ENCODE measurements at regions not wholly inside any gene's neighbourhood (a gene's known extent, or its start where the extent isn't known, plus 50 kb on each side); places are given as distances from the start of the nearest gene placed in this dataset.

- Histone ChIP-seq H3K27me3 (ENCODE audit: control insufficient read depth, insufficient read depth, low read length) (no peaks in the 10 kb centered on the region), H3K9ac (ENCODE audit: low read length) (no peak overlapping the region), H3K4me1 (ENCODE audit: control insufficient read depth, insufficient read depth, low read length) (no peaks in the 10 kb centered on the region), H3K27ac (ENCODE audit: low read depth, low read length) (no peak overlapping the region), H3K36me3 (ENCODE audit: control insufficient read depth, insufficient read depth, low read length) (no peaks in the 10 kb centered on the region), H3K4me3 (ENCODE audit: low read length) (no peak overlapping the region)
Observed at GRCh38 chr12:118855858-118856257, 125.5 kb upstream of the SRRM4 start.

- H3K4me1 ChIP-seq (ENCODE audit: control insufficient read depth, insufficient read depth, low read length): no peaks in the 10 kb centered on the region
- no peaks in the 10 kb centered on the region for H3K36me3 ChIP-seq (ENCODE audit: control insufficient read depth, insufficient read depth, low read length)
- H3K27ac ChIP-seq (ENCODE audit: low read depth, low read length): no peak overlapping the region
- no peak overlapping the region for H3K4me3 ChIP-seq (ENCODE audit: low read length)
- no peaks in the 10 kb centered on the region for H3K27me3 ChIP-seq (ENCODE audit: control insufficient read depth, insufficient read depth, low read length)
- no peak overlapping the region for H3K9ac ChIP-seq (ENCODE audit: low read length)
Observed at GRCh38 chr12:118866346-118866745, 115.0 kb upstream of the SRRM4 start.

- H3K27ac ChIP-seq (ENCODE audit: low read depth, low read length): no peak overlapping the region
- no peak overlapping the region for H3K4me3 ChIP-seq (ENCODE audit: low read length)
- H3K36me3 ChIP-seq (ENCODE audit: control insufficient read depth, insufficient read depth, low read length): no peaks in the 10 kb centered on the region
- H3K9ac ChIP-seq (ENCODE audit: low read length): no peak overlapping the region
- no peaks in the 10 kb centered on the region for H3K27me3 ChIP-seq (ENCODE audit: control insufficient read depth, insufficient read depth, low read length)
- H3K4me1 ChIP-seq (ENCODE audit: control insufficient read depth, insufficient read depth, low read length): no peaks in the 10 kb centered on the region
Observed at GRCh38 chr12:118870551-118870950, 110.8 kb upstream of the SRRM4 start.

- Histone ChIP-seq H3K4me3 (ENCODE audit: low read length) (no peak overlapping the region), H3K27ac (ENCODE audit: low read depth, low read length) (no peak overlapping the region), H3K36me3 (ENCODE audit: control insufficient read depth, insufficient read depth, low read length) (no peaks in the 10 kb centered on the region), H3K9ac (ENCODE audit: low read length) (no peak overlapping the region), H3K4me1 (ENCODE audit: control insufficient read depth, insufficient read depth, low read length) (no peaks in the 10 kb centered on the region), H3K27me3 (ENCODE audit: control insufficient read depth, insufficient read depth, low read length) (no peaks in the 10 kb centered on the region)
Observed at GRCh38 chr12:118874698-118875548, 106.4 kb upstream of the SRRM4 start.

DNA sequence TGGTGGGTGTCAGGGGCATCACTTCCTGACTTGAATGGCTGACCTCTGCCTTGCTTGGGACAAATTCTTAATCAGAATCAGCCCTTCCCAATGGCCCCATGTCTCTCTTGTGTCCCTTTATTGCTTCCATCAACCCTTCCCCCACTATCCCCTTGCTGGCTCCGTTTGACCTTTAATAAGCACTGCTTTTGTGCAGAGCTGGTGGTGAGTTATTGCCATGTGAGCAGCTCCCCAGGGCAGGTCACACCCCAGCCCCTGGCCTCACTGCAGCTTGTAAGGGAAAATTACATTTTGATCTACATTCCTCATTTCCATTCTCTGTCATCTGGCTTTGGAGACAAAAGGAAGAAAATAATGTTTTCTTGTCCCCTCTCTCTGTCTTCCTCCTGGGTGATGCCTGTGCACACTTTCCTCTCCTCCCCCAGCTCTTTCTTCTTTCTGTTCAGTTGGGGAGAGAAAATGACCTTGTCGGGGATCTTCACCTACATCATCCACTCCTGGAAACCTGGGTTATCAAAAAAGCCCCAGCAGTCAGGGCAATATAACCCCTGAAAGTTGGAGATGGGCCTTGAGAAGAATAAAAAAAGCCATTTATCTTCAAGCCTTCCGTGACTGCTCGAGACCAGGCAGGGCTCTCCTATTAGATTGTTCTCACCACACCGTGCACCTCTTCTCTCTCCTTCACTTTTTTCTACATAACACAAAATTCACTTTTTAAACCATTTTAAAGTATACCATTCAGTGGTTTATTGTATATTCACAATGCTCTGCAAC is 100.4 kb upstream of the SRRM4 start:
- no peaks in the 10 kb centered on the region for H3K27me3 ChIP-seq (ENCODE audit: control insufficient read depth, insufficient read depth, low read length)
- H3K9ac ChIP-seq (ENCODE audit: low read length): no peak overlapping the region
- H3K27ac ChIP-seq (ENCODE audit: low read depth, low read length): no peak overlapping the region
- H3K36me3 ChIP-seq (ENCODE audit: control insufficient read depth, insufficient read depth, low read length): no peaks in the 10 kb centered on the region
- no peak overlapping the region for H3K4me3 ChIP-seq (ENCODE audit: low read length)
- H3K4me1 ChIP-seq (ENCODE audit: control insufficient read depth, insufficient read depth, low read length): no peaks in the 10 kb centered on the region

DNA sequence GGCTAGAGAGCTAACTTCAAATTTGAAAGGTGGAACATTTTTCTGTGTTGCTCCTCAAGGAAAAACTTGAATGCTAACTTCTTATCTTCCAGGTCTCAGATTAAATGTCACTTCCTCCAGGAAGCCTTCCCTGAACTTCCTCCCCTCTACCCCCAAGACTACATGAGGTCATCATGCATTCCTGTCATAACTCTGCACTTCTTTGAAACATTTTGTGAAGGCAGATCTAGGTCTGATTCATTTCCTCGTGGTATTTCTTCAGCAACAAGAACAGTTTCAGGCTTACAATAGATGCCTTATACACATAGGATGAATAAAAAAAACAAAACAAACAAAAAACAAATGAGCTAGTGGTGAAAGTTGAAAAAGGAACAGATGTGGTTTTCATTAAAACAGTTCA is 97.1 kb upstream of the SRRM4 start:
- Histone ChIP-seq H3K4me3 (ENCODE audit: low read length) (no peak overlapping the region), H3K4me1 (ENCODE audit: control insufficient read depth, insufficient read depth, low read length) (no peaks in the 10 kb centered on the region), H3K27ac (ENCODE audit: low read depth, low read length) (no peak overlapping the region), H3K9ac (ENCODE audit: low read length) (no peak overlapping the region), H3K36me3 (ENCODE audit: control insufficient read depth, insufficient read depth, low read length) (no peaks in the 10 kb centered on the region), H3K27me3 (ENCODE audit: control insufficient read depth, insufficient read depth, low read length) (no peaks in the 10 kb centered on the region)

GRCh38 chr12:118900993-118901392 is 80.3 kb upstream of the SRRM4 start:
- H3K4me3 ChIP-seq (ENCODE audit: low read length): no peak overlapping the region
- no peak overlapping the region for H3K27ac ChIP-seq (ENCODE audit: low read depth, low read length)
- H3K27me3 ChIP-seq (ENCODE audit: control insufficient read depth, insufficient read depth, low read length): no peaks in the 10 kb centered on the region
- H3K4me1 ChIP-seq (ENCODE audit: control insufficient read depth, insufficient read depth, low read length): no peaks in the 10 kb centered on the region
- H3K9ac ChIP-seq (ENCODE audit: low read length): no peak overlapping the region
- no peaks in the 10 kb centered on the region for H3K36me3 ChIP-seq (ENCODE audit: control insufficient read depth, insufficient read depth, low read length)

GRCh38 chr12:118908811-118909210 is 72.5 kb upstream of the SRRM4 start:
- Histone ChIP-seq H3K27me3 (ENCODE audit: control insufficient read depth, insufficient read depth, low read length) (no peaks in the 10 kb centered on the region), H3K27ac (ENCODE audit: low read depth, low read length) (no peak overlapping the region)

DNA sequence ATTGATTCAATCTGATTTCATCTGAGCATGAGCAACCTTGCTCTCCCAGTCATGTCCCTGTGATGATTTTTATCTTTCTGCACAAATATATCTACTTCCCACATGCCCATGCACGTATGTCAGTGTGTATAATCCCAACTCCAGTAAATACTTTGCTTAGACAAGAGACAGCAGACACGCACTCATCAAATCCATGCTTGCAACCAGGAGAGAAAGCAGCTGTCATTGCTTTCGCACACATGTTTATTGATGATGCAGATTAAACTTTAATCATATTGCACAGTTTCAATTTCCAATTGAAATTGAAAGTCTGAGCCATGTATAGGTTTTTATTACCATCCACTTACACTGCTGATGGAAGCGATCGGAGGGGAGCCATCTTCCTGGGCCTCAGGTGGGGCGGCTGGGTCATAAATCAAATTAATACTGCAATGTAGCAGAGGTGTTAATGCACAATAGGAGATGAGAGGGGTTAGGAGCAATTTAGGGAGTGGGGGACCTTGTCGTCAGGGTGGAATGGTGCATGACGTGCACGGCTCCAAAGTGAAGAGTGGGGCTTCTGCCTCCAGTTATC is 68.6 kb upstream of the SRRM4 start:
- H3K27me3 ChIP-seq (ENCODE audit: control insufficient read depth, insufficient read depth, low read length): no peaks in the 10 kb centered on the region
- H3K4me3 ChIP-seq (ENCODE audit: low read length): no peak overlapping the region
- no peak overlapping the region for H3K27ac ChIP-seq (ENCODE audit: low read depth, low read length)
- H3K36me3 ChIP-seq (ENCODE audit: control insufficient read depth, insufficient read depth, low read length): no peaks in the 10 kb centered on the region
- no peaks in the 10 kb centered on the region for H3K4me1 ChIP-seq (ENCODE audit: control insufficient read depth, insufficient read depth, low read length)
- H3K9ac ChIP-seq (ENCODE audit: low read length): no peak overlapping the region

More at GRCh38 chr12:118908811-118909210, 72.5 kb upstream of the SRRM4 start:
- Histone ChIP-seq H3K36me3 (ENCODE audit: control insufficient read depth, insufficient read depth, low read length) (no peaks in the 10 kb centered on the region), H3K9ac (ENCODE audit: low read length) (no peak overlapping the region), H3K4me1 (ENCODE audit: control insufficient read depth, insufficient read depth, low read length) (no peaks in the 10 kb centered on the region), H3K4me3 (ENCODE audit: low read length) (no peak overlapping the region)

DNA sequence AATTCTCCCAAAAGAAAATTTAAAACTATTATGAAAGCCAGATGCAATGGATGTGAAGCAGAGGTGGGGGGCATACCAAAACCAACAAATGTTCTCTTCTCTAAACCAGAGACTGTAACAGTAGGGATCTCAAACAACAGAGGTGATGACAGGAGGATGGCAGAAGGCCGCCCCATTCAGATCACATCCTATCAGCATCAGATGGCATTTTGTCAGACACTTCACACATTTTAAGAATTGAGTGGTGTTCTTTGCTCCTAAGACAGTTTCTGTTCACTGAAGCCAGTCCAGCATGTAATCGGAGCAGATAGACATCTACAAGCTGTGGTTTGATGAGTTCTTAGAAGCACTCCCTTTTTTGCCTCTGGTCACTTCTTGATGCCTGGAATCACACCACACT is 59.6 kb upstream of the SRRM4 start:
- Histone ChIP-seq H3K27me3 (ENCODE audit: control insufficient read depth, insufficient read depth, low read length) (no peaks in the 10 kb centered on the region), H3K4me1 (ENCODE audit: control insufficient read depth, insufficient read depth, low read length) (no peaks in the 10 kb centered on the region), H3K4me3 (ENCODE audit: low read length) (no peak overlapping the region)

GRCh38 chr12:118922405-118922804 is 58.9 kb upstream of the SRRM4 start:
- H3K36me3 ChIP-seq (ENCODE audit: control insufficient read depth, insufficient read depth, low read length): no peaks in the 10 kb centered on the region
- no peaks in the 10 kb centered on the region for H3K27me3 ChIP-seq (ENCODE audit: control insufficient read depth, insufficient read depth, low read length)
- H3K27ac ChIP-seq (ENCODE audit: low read depth, low read length): no peak overlapping the region
- no peak overlapping the region for H3K9ac ChIP-seq (ENCODE audit: low read length)
- no peak overlapping the region for H3K4me3 ChIP-seq (ENCODE audit: low read length)
- no peaks in the 10 kb centered on the region for H3K4me1 ChIP-seq (ENCODE audit: control insufficient read depth, insufficient read depth, low read length)

More for the DNA sequence above, 59.6 kb upstream of the SRRM4 start:
- Histone ChIP-seq H3K9ac (ENCODE audit: low read length) (no peak overlapping the region), H3K36me3 (ENCODE audit: control insufficient read depth, insufficient read depth, low read length) (no peaks in the 10 kb centered on the region), H3K27ac (ENCODE audit: low read depth, low read length) (no peak overlapping the region)

DNA sequence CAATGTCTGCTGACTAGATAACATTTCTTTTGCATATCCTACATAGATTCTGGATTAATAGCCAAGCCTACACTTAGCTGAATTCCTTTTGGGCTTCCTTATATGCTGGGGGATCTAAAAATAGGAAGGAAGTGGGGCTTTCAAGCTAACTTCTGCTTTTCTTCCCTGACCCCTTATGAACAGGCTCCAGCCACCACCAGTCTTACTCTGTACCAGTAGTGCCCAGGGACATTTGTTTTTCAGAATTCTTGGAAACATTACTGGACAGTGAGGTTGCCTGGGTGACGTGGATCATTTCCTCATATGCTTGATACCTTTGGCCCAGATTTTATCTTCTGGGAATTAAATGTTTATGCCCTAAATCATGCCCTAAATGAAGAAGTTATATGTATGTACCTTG is 55.9 kb upstream of the SRRM4 start:
- Histone ChIP-seq H3K27ac (ENCODE audit: low read depth, low read length) (no peak overlapping the region), H3K4me3 (ENCODE audit: low read length) (no peak overlapping the region), H3K4me1 (ENCODE audit: control insufficient read depth, insufficient read depth, low read length) (no peaks in the 10 kb centered on the region), H3K27me3 (ENCODE audit: control insufficient read depth, insufficient read depth, low read length) (no peaks in the 10 kb centered on the region), H3K36me3 (ENCODE audit: control insufficient read depth, insufficient read depth, low read length) (no peaks in the 10 kb centered on the region), H3K9ac (ENCODE audit: low read length) (no peak overlapping the region)
